GM10266 (cell line): ENCODE measurements at regions not wholly inside any gene's neighbourhood (a gene's known extent, or its start where the extent isn't known, plus 50 kb on each side); places are given as distances from the start of the nearest gene placed in this dataset.

Experiments
- DNase-seq: peaks from one replicate; pipeline ENCODE4 v3.0.0; 2012; ENCODE audit errors: extremely low spot score
- CTCF ChIP-seq: IDR thresholded peaks from 2 replicates; pipeline ENCODE4 v1.5.1; 2012; ENCODE audit warnings: mild to moderate bottlenecking, low read depth; ENCODE audit not compliant: control insufficient read depth, insufficient read depth; ENCODE audit errors: missing control alignments

- no peak for DNase-seq
- no peak for TF ChIP-seq CTCF
Measured at GRCh38 chr6:135633573-135633972, 136.0 kb upstream of the AHI1 start.

- no peak for DNase-seq
- no peak for TF ChIP-seq CTCF
Measured at GRCh38 chr6:135637701-135638100, 140.2 kb upstream of the AHI1 start.

- TF ChIP-seq CTCF: no peak
- no peak for DNase-seq
Measured at GRCh38 chr6:135638108-135638507, 140.6 kb upstream of the AHI1 start.

- TF ChIP-seq CTCF: no peak
- DNase-seq: no peak
Measured at GRCh38 chr6:135640048-135640447, 142.5 kb upstream of the AHI1 start.

- no peak for DNase-seq
- TF ChIP-seq CTCF: no peak
Measured at GRCh38 chr6:135640449-135641111, 143.0 kb upstream of the AHI1 start.

- DNase-seq: no peak
- no peak for TF ChIP-seq CTCF
Measured at GRCh38 chr6:135642912-135643311, 145.4 kb upstream of the AHI1 start.

GRCh38 chr6:135644394-135644793 lies 146.9 kb upstream of the AHI1 start:
- TF ChIP-seq CTCF: no peak
- DNase-seq: no peak
